HG02642 (cell line): ENCODE measurements at regions not wholly inside any gene's neighbourhood (a gene's known extent, or its start where the extent isn't known, plus 50 kb on each side); places are given as distances from the start of the nearest gene placed in this dataset.

Experiments used
- ATAC-seq: cut with Tn5 transposase; IDR thresholded peaks from one replicate; pipeline ENCODE4 v1.9.1; 2021; ENCODE audit warnings: mild to moderate bottlenecking; ENCODE audit not compliant: unreplicated experiment, poor library complexity

DNA sequence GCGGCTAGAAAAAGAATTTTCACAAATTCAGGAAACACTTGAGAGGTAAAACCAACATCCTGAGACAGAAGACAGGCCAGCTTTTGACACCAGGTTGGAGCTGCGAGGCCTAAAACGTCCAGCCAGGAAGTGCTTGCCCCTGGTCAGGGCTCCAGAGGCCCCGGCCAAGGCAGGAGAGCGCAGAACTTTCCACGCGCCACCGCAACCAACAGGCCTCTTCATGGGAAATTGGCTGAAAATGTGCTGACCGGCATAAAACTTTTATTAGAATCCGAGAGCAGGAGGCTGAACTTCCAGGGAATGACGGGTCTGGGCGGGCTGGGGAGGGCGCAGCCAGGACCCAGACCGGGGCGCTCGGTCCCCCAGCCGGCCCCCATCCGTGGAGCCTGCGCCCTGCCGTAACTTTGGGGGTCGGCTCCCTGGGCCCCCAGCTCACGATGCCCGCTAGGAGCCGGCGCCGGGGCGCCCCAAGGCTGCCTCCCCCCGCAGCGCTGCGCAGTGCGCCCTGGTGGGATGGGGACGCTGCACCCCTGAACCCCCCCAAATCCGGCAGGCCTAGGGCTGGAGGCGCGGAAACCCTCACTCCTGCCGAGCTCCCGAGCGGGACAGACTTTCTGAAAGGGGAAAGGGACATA is 414.0 kb upstream of the MKI67 start:
- no peak for ATAC-seq

DNA sequence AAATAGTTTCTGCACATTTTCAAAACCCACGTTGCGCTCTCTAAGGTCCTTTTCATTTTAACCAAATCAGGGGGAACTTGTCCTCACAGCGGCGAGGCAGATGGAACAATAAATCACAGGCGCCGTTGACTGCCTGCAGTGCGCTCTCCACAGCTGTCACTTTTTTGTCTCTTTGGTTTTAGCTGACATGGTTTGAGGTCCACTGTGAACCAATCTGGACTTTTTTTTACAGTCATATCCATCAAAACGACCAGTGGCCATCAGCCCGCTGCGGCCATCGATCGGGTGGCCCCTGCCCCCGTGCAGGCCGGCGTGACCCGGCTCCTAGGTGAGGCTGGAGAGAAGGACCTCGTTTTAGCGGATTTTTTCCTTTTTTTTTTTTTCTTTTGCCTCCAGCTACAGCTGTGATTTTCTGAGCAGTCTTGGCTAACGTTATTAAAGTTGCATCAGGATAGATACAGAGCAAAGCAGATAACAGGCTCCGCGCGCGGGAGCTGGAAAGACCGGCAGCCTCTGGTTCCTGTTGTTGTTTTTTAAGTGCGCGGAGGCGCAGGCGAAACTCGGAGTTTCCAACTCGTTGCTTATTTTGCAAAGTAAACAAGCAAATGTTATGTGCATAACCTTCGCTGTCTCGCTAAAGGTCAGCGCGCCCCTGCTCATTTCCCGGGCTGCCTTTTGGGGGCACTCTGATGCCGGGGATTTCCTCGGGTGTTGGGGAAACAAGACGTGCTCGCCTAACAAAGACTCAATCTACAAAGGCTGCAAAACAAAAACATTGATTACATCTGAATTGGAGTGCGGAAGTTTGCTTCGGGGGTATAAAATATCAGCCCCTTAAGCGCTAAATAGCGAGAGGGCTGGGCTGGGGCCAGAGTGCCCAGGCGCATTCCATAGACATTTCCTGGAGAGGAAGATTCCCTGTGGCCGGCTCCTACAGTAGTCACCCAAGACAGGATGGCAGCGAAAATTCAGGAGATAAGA is 414.8 kb upstream of the MKI67 start:
- ATAC-seq = no peak

DNA sequence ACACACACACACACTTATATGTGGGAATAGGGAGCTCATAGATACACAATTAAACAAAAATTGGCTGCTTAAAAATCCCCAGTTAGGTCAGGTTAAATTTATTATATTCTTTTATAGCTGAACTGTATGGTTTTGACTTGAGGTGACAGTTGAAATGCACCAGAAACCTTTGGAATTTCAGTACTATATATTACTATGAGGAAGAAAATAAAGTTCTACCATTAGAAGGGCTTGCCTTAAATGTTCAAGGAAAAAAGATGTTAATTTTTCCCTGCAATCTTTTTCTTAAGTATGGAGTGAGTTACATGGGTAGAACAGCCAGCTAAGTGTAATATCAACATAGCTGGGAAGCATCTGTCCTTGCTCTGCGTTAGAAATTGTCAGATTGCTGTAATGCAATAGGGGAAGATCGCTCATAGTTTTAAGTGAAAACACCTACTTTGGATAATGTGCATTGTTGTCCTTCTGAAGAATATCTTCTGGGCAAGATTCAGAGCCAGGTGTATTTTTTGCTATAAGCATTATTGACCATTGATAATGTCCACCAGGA is 415.8 kb upstream of the MKI67 start:
- ATAC-seq = no peak

DNA sequence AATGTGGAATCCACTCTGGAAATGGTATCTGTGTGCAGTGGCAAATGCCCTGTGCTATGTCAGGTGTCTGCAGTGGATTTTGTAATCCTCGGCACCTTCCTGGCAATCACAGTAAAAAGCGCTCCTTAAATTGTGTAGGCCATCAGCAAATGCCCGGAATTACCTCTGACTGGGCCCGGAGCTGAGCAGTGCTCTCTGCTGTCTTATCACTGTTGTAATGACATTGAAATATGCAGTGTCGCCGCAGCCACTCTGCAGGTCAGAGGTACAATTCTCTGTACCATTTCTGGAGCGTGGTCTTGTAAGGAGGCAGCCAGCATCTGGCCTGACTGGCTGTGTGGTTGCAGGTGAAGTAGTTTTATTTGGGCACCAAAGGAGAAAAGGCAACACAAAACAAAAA is 416.4 kb upstream of the MKI67 start:
- no peak for ATAC-seq

DNA sequence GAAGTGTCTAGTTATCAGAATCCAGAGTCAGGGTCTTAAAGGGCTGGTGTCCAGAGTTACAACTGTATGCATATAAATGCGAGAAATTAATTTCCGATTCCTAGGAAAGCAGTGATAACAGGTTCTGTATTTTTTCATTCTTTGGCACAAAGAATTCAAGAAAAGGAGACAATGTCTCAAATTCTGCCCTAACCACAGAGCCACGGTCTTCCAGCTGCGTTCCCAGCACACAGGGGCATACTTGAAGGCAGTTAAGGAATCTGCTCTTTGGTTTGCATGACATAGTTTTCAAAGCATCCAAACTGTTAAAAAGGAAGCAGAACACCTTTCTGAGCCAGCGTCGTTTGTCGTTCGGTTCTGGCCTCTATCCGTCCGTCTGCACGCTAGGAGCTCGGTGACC is 416.9 kb upstream of the MKI67 start:
- no peak for ATAC-seq

DNA sequence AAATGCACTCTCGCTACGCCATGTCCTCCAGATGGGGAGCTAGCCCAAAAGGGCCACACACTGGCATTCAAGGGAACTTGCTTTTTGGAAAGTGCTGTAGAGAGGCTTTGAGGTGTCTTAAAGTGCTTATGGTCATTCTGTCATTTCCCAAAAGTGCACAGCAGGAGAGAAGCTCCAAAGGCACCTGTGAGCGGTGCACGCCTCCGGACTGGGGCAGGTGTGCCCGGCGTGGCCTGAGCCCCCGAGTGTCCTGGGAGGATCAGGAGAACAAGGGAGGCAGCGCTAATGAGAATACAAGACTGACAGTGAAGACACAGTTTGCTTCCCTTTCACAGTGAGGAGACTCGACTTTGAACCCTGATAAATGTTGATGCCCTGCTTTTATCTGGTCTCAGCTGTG is 419.0 kb upstream of the MKI67 start:
- ATAC-seq = no peak

DNA sequence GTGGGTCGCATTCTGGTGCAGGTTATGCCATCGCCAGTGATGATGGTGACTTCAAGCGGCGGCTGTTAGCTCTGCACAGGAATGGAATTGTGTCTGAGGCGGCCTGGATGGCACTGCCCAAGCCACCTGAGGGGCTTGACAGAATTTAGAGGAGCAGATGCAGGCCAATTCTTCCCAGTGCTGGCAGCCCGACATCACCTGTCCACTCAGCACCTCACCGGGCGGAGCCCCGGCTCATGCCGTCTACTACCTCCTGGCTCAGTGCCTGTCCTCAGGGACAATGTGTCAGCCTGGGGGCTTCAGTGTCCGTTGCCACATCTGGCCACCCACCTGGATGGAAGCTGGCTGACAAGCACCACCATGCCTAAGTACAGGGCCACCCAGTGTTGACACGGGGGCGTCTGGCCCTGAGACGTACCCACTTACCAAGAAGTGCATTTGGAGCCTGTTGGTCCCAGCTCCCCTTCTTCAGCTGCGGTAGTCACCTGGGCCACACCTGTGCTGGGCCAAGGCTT is 420.5 kb upstream of the MKI67 start:
- ATAC-seq = no peak

DNA sequence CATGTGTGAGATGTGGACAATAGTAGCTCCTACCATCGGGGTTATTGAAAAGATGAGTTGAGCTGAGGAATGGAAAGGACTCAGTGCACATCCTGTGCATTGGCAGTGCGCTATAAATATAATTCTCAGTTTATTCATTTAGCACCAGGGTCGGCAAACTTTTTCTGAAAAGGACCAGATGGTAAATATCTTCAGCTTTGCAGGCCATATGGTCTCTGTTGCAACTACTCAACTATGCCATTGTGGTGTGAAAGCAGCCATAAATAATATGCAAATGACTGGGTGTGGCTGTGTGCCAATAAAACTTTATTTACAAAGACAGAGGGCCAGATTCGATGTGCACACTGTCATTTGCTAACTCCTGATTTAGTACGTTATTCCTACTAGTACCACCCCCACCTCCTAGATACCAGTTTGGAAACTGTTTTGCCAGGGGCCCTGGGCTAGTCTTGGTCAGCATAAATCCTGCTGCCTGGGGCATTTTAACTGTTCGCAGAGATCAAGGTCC is 422.9 kb upstream of the MKI67 start:
- no peak for ATAC-seq

DNA sequence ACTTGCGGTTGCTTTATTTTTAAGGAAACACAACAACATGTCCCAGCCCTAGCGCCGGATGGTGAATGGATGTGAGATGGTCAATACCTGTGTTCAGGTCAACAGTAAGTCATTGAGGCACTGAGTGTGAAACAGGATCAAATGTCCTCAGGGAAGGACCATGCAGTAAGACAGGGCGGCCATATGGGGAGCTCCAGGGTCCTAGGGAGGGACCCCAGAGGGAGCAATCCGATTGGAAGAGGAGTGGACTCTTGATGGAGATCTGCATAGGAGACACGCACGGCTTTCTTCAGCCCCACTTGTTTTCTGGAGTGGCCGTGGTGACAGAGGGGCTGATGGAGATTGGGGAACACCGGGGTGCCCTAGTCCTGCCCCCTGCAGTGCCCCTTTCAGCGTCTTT is 423.8 kb upstream of the MKI67 start:
- ATAC-seq = no peak

DNA sequence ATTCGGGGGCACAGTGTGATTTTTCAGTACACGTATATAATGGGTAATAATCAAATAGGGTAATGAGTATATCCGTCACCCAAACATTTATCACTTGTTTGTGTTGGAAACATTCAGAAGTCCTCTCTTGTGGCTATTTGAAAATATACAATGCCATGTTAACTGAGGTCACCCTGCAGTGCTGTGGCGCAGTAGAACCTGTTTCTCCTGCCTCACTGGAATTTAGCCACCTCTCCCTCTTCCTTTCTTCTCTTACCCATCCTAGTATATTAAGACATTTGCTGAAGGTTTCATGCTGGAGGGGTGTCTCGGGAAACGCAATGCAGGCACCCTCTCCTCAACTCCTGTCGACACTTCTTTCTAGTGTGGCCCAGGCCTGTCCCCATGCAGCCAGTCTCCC is 425.3 kb upstream of the MKI67 start:
- no peak for ATAC-seq

DNA sequence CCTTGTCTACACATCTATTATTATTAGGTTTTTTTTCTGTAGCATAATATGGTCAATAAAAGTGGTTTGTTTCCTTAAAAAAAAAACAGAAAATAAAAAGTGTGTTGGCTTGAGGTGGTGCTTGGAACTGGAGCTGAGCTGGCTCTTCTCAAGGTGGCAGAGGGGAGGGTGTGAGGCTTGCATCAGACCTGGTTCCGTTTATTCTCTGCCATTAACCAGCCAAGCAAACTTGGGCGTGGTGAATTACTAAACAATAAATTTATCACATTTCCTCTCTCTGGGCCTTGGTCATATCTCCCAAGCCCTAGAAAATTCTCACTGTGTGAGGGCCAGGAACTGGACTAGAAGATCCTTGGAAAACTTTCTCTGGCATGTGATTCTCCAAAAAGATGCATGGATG is 427.5 kb upstream of the MKI67 start:
- ATAC-seq = no peak

DNA sequence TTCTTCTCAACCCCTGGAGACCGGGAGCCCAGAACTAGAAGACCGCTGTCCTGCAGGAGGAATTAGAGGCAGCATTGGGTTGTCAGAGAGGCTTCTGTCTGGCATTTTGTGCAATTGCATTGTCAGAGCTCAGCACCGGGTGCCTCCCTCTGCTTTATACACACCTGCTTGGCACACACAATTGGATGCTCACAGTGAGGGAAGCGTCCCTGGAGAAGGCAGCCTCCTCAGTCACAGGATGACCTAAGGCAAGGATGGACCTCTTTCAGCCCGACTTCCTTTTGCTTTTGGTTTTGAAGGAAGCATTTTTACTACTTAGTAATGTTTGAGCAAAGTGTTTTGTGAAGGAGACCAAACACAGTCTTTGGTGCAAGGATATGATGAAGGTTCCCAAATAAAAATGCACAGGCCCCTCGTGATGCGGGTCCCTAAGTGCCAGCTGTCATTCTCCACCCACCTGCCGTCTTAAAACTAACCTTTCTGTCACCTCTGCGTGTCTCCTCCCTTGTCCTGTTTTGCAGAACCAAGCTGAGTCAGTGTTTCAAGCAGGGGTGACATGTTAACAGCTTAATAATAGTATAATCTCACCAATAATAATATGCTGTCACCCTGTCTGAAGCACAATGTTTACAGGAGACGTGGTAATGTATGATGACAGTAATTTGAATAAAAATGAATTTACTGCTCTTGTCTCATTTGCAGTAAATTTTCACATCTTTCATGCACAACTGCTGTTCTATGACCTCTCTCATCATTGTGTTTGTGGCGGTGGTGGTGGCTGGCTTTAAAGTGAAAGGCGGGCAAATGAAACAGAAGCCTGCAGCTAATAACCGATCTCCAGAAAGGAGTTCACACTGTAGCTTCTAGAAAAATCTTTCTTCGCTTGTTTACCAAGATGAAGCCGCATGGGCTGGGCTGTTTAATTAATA is 430.2 kb upstream of the MKI67 start:
- ATAC-seq = no peak

DNA sequence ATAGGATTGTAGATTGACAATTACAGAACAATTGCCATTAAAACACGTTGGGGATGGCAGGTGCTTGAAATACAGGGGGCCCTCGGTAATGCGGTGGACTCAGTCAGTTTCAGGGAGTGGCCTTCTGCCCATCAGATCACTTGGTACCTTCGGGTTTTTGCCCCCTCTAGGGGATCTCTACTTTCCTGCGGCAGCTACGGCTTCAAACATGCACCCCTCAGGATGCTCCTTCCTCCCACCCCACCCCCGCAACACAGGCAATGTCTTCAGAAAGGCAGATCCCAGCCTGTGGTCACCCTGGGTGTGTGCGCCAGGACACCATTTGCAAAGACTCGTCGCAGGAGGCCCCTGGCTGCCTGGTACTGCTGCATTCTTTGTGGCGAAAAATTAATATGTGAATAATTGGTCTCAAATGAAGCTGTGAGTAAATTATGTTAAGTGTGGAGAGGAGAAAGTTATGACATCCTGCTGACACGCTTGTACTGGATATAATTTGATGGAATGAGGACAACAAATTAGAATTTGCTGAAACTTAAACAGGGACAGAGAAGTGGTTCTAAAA is 431.0 kb upstream of the MKI67 start:
- no peak for ATAC-seq

DNA sequence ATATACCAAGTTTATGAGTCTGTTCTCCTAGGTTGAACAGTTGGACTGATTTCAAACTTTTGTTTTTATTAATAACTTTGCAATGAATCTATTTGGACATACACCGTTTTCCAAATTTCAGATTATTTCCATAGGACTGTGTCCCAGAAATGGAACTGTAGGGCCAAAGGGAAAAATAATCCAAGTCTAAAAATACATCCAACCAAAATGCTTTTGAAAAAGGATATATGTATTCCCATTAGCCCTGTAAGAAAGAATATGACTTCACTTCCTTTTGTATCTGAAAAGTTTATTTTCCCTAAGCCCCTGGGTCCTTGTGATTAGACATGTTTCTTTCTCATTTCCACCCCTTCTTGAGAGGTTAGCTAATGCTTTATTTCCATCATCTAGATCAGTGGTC is 434.2 kb upstream of the MKI67 start:
- ATAC-seq = no peak

DNA sequence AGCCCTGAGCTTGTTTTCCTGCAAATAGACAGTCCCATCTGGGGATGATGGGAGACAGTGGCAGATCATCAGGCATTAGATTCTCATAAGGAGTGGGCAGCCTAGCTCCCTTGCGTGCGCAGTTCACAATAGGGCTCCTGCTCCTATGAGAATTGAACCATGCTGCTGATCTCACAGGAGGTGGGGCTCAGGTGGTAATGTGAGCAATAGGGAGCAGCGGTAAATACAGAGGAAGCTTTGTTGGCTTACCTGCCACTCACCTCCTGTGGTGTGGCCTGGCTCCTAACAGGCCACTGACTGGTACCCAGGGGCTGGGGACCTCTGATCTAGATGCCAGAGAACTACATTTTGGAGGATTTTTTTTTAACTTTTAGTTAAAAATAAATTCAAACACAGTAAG is 434.8 kb upstream of the MKI67 start:
- ATAC-seq = no peak

DNA sequence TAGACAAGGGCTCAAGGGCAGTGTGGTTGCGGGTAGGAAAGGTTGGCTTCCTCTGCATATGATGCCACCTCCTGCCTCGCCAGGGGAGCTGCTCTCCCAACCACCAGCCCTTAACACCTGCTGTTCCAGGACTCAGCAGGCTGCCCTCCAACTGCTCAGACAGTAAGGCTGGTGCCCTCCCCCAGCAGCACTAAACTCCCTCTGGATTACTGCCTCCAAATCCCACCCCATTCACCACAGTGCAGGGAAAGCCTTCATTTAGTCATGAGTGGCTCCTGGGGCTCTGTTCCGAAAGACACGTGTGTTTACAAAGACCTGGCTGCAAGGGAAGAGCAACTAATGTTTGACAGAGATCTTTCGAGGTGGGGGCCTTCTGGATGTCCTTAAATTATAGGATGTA is 437.2 kb upstream of the MKI67 start:
- ATAC-seq = no peak

DNA sequence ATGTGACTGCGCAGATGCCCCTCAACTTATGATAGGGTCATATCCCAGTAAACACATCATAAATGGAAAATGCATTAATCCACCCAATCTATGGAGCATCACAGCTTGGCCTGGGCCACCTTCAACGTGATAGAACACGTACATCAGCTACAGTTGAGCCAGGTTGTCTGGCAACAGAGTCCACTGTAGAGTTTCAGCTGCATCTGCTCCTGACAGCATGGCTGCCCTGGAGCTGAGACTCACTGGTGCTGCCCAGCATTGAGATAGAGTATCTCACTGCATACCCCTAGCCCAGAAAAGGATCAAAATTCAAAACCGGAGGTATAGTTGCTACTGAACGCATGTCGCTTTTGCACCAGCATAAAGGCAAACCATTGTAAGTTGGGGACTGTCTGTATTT is 437.7 kb upstream of the MKI67 start:
- no peak for ATAC-seq

DNA sequence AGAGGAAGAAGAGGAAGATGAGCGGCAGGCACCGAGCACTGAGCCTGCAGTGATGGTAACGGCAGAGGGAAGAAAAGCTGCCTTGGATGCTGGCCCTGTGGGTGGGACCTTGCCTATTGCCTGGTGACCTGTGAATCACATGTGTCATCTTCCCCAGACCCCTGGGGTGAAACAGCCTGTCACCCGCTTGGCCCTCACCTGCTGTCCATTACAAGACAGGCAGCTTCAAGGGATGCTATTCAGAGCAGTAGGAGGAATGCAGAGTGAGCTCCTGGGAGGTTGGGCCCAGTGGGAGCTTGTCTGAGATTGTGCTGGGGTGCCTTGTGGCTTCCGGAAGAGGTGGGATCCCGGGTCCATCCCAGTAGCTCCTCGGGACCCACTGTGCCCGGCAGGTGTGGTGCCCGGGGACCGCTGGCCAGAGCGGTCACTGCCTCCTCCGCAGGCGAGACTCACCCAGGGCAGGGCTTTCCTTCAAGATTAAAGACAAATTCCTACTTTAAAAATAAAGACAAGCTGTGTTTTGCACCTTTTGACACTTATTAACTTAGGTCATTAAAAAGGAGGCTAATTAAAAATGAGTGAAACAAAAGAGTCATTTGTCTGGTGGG is 440.2 kb upstream of the MKI67 start:
- ATAC-seq = no peak

DNA sequence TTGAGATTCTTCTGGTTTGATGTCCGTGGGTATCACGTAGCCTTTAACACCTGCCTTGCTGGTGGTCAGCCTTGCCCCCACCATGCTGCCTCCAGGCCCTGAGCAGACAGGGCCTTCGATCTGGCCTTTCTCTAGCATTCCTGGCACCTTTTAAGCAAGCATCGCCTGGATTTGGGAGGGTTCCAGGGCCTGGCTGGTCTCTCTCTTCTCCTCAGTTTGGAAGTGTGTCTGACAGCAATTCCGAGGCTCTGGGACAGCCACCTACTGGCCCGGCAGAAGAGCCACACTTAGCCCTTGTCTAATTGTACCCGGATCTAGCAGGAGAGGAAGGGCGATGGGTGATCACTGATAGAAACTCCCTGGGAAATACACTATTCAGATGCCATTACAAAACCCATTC is 441.3 kb upstream of the MKI67 start:
- ATAC-seq = no peak
